ENCODE measurements at regions not wholly inside any gene's neighbourhood (a gene's known extent, or its start where the extent isn't known, plus 50 kb on each side); places are given as distances from the start of the nearest gene placed in this dataset.

DNA sequence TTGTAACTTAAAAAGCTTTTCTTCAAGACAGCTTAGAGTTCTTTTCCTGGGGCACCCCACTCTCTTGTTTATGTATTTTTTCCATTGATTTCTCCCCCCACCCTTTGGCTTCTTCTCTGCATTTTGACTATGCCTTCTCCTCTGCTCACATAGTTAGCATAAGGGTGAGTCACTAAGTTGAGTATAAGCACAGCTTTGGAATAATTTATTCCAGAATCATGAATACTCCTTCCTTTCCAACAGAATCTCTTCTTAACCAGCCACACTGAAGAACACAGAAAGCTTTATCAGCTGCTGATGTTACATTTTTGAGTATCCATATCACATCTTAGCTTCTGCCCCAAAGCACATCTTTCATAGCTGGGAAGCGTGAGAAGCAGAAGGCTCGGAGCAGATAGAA, 449.5 kb upstream of the MKI67 start:
- no peaks in the 10 kb centered on the region for H3K9me3 ChIP-seq (ENCODE audit: control insufficient read depth in 2 of 3, low read length in 3 of 3)
- peaks cover 0 to 24% (median 7%) of the 10 kb centered on the region in 5 donors for H3K27me3 Mint-ChIP-seq
- H3K9me3 Mint-ChIP-seq: peaks cover 0 to 4% (median 0%) of the 10 kb centered on the region in 11 donors
- no peaks in the 10 kb centered on the region for H3K4me1 Mint-ChIP-seq
- ChIA-PET CTCF (no interaction called here), POLR2A (no interaction called here)
- ATAC-seq (no peak), DNase-seq (no peak)
- H3K4me1 ChIP-seq (ENCODE audit: control insufficient read depth in 2 of 2, insufficient read depth in 2 of 2, low read length in 2 of 2): no peaks in the 10 kb centered on the region
- H3K4me3 ChIP-seq (ENCODE audit: low read length): no peak overlapping the region
- H3K36me3 Mint-ChIP-seq: no peaks in the 10 kb centered on the region
- no peak overlapping the region for H3K27ac Mint-ChIP-seq
- no peaks in the 10 kb centered on the region for H3K27me3 ChIP-seq (ENCODE audit: control insufficient read depth in 2 of 2, insufficient read depth in 2 of 2, low read length in 2 of 2)
- intact Hi-C loops (cut with micrococcal nuclease): no loop called here
- H3K27ac ChIP-seq (ENCODE audit: low read depth, low read length): no peak overlapping the region
- no peak overlapping the region for H3K4me3 Mint-ChIP-seq
- no peaks in the 10 kb centered on the region for H3K36me3 ChIP-seq (ENCODE audit: control insufficient read depth in 2 of 3, insufficient read depth in 3 of 3, low read length in 3 of 3)

DNA sequence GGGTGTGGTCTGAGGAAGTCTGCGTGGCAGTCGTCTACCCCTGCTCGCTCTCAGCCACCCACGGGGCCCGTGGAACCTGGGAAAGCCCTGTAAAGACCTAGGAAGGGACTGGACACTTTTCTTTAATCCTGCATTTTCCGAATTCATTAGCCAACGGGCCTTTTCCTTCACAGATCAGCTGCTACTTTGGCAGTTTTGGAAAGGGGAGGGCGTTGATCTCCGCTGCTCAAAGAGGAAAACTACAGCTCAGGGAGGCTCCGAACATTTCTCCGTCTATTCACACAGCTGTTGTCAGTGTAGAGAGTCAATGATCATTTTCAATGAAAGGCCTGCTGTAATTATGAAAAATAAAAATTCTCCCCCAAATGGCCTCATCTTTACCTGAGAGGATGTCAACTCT, 450.1 kb upstream of the MKI67 start:
- Mint-ChIP-seq H3K36me3 (no peaks in the 10 kb centered on the region), H3K4me1 (no peaks in the 10 kb centered on the region), H3K4me3 (no peak overlapping the region), H3K27me3 (peaks cover 0 to 28% (median 7%) of the 10 kb centered on the region in 5 donors), H3K9me3 (peaks cover 0 to 4% (median 0%) of the 10 kb centered on the region in 11 donors), H3K27ac (no peak overlapping the region)
- Histone ChIP-seq H3K27me3 (ENCODE audit: control insufficient read depth in 2 of 2, insufficient read depth in 2 of 2, low read length in 2 of 2) (no peaks in the 10 kb centered on the region), H3K4me3 (ENCODE audit: low read length) (no peak overlapping the region), H3K36me3 (ENCODE audit: control insufficient read depth in 2 of 3, insufficient read depth in 3 of 3, low read length in 3 of 3) (no peaks in the 10 kb centered on the region), H3K9me3 (ENCODE audit: control insufficient read depth in 2 of 3, low read length in 3 of 3) (no peaks in the 10 kb centered on the region), H3K27ac (ENCODE audit: low read depth, low read length) (no peak overlapping the region), H3K4me1 (ENCODE audit: control insufficient read depth in 2 of 2, insufficient read depth in 2 of 2, low read length in 2 of 2) (no peaks in the 10 kb centered on the region)
- CTCF ChIA-PET: no interaction called here
- DNase-seq (no peak), ATAC-seq (no peak)
- intact Hi-C loops (cut with micrococcal nuclease): no loop called here
- POLR2A ChIA-PET: no interaction called here

- H3K4me3 Mint-ChIP-seq: no peak overlapping the region
- H3K27me3 ChIP-seq (ENCODE audit: control insufficient read depth in 2 of 2, insufficient read depth in 2 of 2, low read length in 2 of 2): no peaks in the 10 kb centered on the region
- H3K27me3 Mint-ChIP-seq: peaks cover 0 to 33% (median 7%) of the 10 kb centered on the region in 5 donors
- POLR2A ChIA-PET: no interaction called here
- H3K27ac ChIP-seq (ENCODE audit: low read depth, low read length): no peak overlapping the region
- CTCF ChIA-PET: no interaction called here
- intact Hi-C loops (cut with micrococcal nuclease): no loop called here
- ATAC-seq (no peak), DNase-seq (no peak)
- peaks cover 0 to 4% (median 0%) of the 10 kb centered on the region in 11 donors for H3K9me3 Mint-ChIP-seq
- H3K9me3 ChIP-seq (ENCODE audit: control insufficient read depth in 2 of 3, low read length in 3 of 3): no peaks in the 10 kb centered on the region
- no peaks in the 10 kb centered on the region for H3K4me1 Mint-ChIP-seq
- no peak overlapping the region for H3K4me3 ChIP-seq (ENCODE audit: low read length)
- no peaks in the 10 kb centered on the region for H3K4me1 ChIP-seq (ENCODE audit: control insufficient read depth in 2 of 2, insufficient read depth in 2 of 2, low read length in 2 of 2)
- no peaks in the 10 kb centered on the region for H3K36me3 Mint-ChIP-seq
- no peak overlapping the region for H3K27ac Mint-ChIP-seq
- no peaks in the 10 kb centered on the region for H3K36me3 ChIP-seq (ENCODE audit: control insufficient read depth in 2 of 3, insufficient read depth in 3 of 3, low read length in 3 of 3)
These were observed 450.9 kb upstream of the MKI67 start for GRCh38 chr10:128576943-128577670.

DNA sequence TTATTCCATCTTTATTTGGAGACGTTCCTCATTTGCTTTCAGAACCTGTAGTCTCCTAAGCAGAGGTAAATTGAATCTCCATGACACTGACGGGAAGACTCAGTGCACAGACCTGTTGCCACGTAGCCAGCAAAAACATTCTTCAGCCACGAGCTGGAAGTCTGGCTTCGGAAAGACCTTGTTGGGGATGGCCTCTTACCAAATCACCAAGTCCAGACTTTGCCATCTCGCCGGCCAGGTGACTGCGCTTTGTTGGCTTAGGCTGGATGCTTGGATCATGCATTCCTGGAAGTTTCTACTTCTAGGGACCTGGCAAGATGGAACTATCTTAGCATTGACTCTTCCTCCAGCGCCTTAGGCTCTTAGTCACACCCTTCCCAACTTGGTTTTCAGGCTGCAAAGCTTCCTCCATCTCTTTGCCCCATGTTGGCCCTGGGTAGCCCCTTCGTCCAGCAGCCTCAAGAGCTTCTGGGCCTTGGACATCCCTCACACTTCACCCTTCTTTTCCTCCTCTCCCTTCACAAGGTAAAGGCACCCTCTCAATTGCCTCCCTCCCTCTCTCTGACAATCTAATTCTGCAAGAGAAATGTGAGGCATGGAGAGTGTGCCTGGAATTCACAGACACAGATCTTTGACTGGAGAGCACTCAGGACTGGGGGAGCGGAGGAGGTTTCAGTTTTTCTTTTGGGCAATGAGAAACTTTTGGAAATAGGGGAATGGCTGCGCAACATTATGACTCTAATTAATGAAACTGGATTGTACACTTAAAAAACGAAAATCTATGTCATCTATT, 451.9 kb upstream of the MKI67 start:
- no peak overlapping the region for H3K4me3 ChIP-seq (ENCODE audit: low read length)
- no peaks in the 10 kb centered on the region for H3K36me3 ChIP-seq (ENCODE audit: control insufficient read depth in 2 of 3, insufficient read depth in 3 of 3, low read length in 3 of 3)
- no peaks in the 10 kb centered on the region for H3K27me3 ChIP-seq (ENCODE audit: control insufficient read depth in 2 of 2, insufficient read depth in 2 of 2, low read length in 2 of 2)
- H3K4me3 Mint-ChIP-seq: no peak overlapping the region
- no peaks in the 10 kb centered on the region for H3K9me3 ChIP-seq (ENCODE audit: control insufficient read depth in 2 of 3, low read length in 3 of 3)
- H3K27ac Mint-ChIP-seq: no peak overlapping the region
- H3K4me1 ChIP-seq (ENCODE audit: control insufficient read depth in 2 of 2, insufficient read depth in 2 of 2, low read length in 2 of 2): no peaks in the 10 kb centered on the region
- DNase-seq: no peak
- peaks cover 0 to 29% (median 7%) of the 10 kb centered on the region in 5 donors for H3K27me3 Mint-ChIP-seq
- no peak for ATAC-seq
- no peaks in the 10 kb centered on the region for H3K4me1 Mint-ChIP-seq
- ChIA-PET CTCF (no interaction called here), POLR2A (no interaction called here)
- intact Hi-C loops (cut with micrococcal nuclease): no loop called here
- peaks cover 0 to 4% (median 0%) of the 10 kb centered on the region in 11 donors for H3K9me3 Mint-ChIP-seq
- H3K36me3 Mint-ChIP-seq: no peaks in the 10 kb centered on the region
- no peak overlapping the region for H3K27ac ChIP-seq (ENCODE audit: low read depth, low read length)

DNA sequence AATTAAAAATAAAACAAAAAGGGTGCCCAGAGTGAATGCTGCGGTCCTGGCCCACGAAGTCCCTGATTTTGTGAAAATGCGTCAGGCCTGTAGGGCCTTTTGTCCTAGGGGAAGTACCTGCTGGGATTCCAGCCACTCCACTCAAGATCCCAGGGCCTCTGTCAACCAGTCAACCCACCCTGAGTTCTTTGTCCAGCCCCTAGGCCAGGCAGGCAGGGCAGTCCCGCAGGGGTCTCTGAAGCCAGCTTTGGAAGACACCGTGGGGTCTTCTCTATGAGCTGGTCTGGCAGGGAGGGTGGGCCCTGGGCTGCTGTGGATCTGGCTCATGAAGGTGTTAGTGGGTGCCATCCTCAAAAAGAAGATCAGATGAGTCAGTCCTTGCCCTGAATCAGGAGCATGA, 452.5 kb upstream of the MKI67 start:
- H3K27ac ChIP-seq (ENCODE audit: low read depth, low read length): no peak overlapping the region
- Mint-ChIP-seq H3K4me1 (no peaks in the 10 kb centered on the region), H3K4me3 (no peak overlapping the region), H3K27me3 (peaks cover 0 to 27% (median 7%) of the 10 kb centered on the region in 5 donors), H3K36me3 (no peaks in the 10 kb centered on the region), H3K27ac (no peak overlapping the region), H3K9me3 (peaks cover 0 to 4% (median 0%) of the 10 kb centered on the region in 11 donors)
- no peak for ATAC-seq
- DNase-seq: no peak
- CTCF ChIA-PET: no interaction called here
- intact Hi-C loops (cut with micrococcal nuclease): no loop called here
- no peaks in the 10 kb centered on the region for H3K27me3 ChIP-seq (ENCODE audit: control insufficient read depth in 2 of 2, insufficient read depth in 2 of 2, low read length in 2 of 2)
- POLR2A ChIA-PET: no interaction called here
- H3K4me3 ChIP-seq (ENCODE audit: low read length): no peak overlapping the region
- H3K36me3 ChIP-seq (ENCODE audit: control insufficient read depth in 2 of 3, insufficient read depth in 3 of 3, low read length in 3 of 3): no peaks in the 10 kb centered on the region
- no peaks in the 10 kb centered on the region for H3K9me3 ChIP-seq (ENCODE audit: control insufficient read depth in 2 of 3, low read length in 3 of 3)
- H3K4me1 ChIP-seq (ENCODE audit: control insufficient read depth in 2 of 2, insufficient read depth in 2 of 2, low read length in 2 of 2): no peaks in the 10 kb centered on the region

DNA sequence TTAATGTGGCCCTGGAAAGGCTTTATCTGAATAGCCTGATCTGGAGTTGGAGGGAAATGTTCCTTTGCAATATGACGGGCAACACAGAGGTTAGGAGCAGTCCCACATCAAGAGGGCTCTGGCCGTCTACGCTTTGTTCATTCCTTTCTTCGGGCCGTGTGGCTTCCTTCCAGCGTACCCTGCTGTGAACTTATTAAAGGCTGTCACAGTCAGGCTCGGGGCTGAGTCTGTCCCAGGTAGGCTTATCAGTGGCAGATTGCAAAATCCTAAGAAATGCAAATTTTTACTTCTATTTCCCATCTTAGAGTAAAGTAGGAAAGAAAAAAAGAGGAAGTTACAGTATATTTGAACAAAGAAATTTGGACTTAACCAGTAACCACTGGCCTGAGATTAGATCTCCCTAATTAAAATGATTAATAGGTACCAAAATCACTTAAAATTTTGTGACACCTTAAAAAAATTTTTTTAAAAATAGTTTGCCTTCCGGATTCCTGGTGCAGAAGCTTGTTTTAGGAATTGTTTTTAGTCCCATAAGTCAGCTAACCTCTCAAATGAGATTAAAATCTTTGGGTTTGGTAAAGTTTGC, 453.1 kb upstream of the MKI67 start:
- POLR2A ChIA-PET: no interaction called here
- CTCF ChIA-PET: interaction anchor here (0.7 kb wide), 1 partner anchor 1318 kb away, joined by 3 read pairs; no protein-coding TSS in a partner anchor
- H3K27me3 Mint-ChIP-seq: peaks cover 0 to 27% (median 7%) of the 10 kb centered on the region in 5 donors

More for the DNA sequence above, 453.1 kb upstream of the MKI67 start:
- Histone ChIP-seq H3K36me3 (ENCODE audit: control insufficient read depth in 2 of 3, insufficient read depth in 3 of 3, low read length in 3 of 3) (no peaks in the 10 kb centered on the region), H3K27ac (ENCODE audit: low read depth, low read length) (no peak overlapping the region), H3K9me3 (ENCODE audit: control insufficient read depth in 2 of 3, low read length in 3 of 3) (no peaks in the 10 kb centered on the region), H3K4me3 (ENCODE audit: low read length) (no peak overlapping the region), H3K4me1 (ENCODE audit: control insufficient read depth in 2 of 2, insufficient read depth in 2 of 2, low read length in 2 of 2) (no peaks in the 10 kb centered on the region), H3K27me3 (ENCODE audit: control insufficient read depth in 2 of 2, insufficient read depth in 2 of 2, low read length in 2 of 2) (no peaks in the 10 kb centered on the region)
- intact Hi-C loops (cut with micrococcal nuclease): no loop called here
- H3K4me3 Mint-ChIP-seq: no peak overlapping the region
- H3K27ac Mint-ChIP-seq: no peak overlapping the region
- no peak for DNase-seq
- H3K36me3 Mint-ChIP-seq: no peaks in the 10 kb centered on the region
- no peak for ATAC-seq
- no peaks in the 10 kb centered on the region for H3K4me1 Mint-ChIP-seq
- H3K9me3 Mint-ChIP-seq: peaks cover 0 to 4% (median 0%) of the 10 kb centered on the region in 11 donors
